Smooth muscle cell (in vitro differentiated cells): ENCODE measurements at regions not wholly inside any gene's neighbourhood (a gene's known extent, or its start where the extent isn't known, plus 50 kb on each side); places are given as distances from the start of the nearest gene placed in this dataset.

Experiments used
- DNase-seq: peaks from one replicate; lab custom pipeline; 2025; ENCODE audit not compliant: unreplicated experiment; lab: John Stamatoyannopoulos, UW
- H2AFZ ChIP-seq: fragments of 200-600 bp; sonication (generic); 2 replicates; pipeline ENCODE4 v1.6.0; 2016; ENCODE audit warnings: antibody characterized with exemption, low read depth, mild to moderate bottlenecking
- H3F3A ChIP-seq: fragments of 200-600 bp; sonication (generic); 2 replicates; pipeline ENCODE4 v1.6.0; 2017; ENCODE audit warnings: antibody characterized with exemption, low read depth
- H3K27ac ChIP-seq: fragments of 200-600 bp; sonication (generic); 2 replicates; pipeline ENCODE4 v1.5.1; 2016; ENCODE audit warnings: low read depth, mild to moderate bottlenecking
- H3K27me3 ChIP-seq: fragments of 200-600 bp; sonication (generic); 2 replicates; pipeline ENCODE4 v1.6.1; 2016; ENCODE audit warnings: low read depth, mild to moderate bottlenecking
- H3K36me3 ChIP-seq: fragments of 200-600 bp; sonication (generic); 2 replicates; pipeline ENCODE4 v1.5.1; 2016; ENCODE audit warnings: low read depth
- H3K4me1 ChIP-seq: fragments of 200-600 bp; sonication (generic); 2 replicates; pipeline ENCODE4 v1.5.1; 2016; ENCODE audit warnings: low read depth
- H3K4me2 ChIP-seq: fragments of 200-600 bp; sonication (generic); 2 replicates; pipeline ENCODE4 v1.6.0; 2016; ENCODE audit warnings: mild to moderate bottlenecking
- H3K4me3 ChIP-seq: fragments of 200-600 bp; sonication (generic); 2 replicates; pipeline ENCODE4 v1.5.1; 2016; ENCODE audit warnings: mild to moderate bottlenecking
- H3K79me2 ChIP-seq: fragments of 200-600 bp; sonication (generic); 2 replicates; pipeline ENCODE4 v1.6.0; 2016; ENCODE audit warnings: low read depth, mild to moderate bottlenecking
- H3K9ac ChIP-seq: fragments of 200-600 bp; sonication (generic); 2 replicates; pipeline ENCODE4 v1.6.0; 2016; ENCODE audit warnings: low read depth
- H3K9me3 ChIP-seq: fragments of 200-600 bp; sonication (generic); replicated peaks from 2 replicates; pipeline ENCODE4 v1.5.1; 2016; ENCODE audit warnings: low read depth
- H4K20me1 ChIP-seq: fragments of 200-600 bp; sonication (generic); 2 replicates; pipeline ENCODE4 v1.6.0; 2016; ENCODE audit warnings: low read depth
- WGBS: methylation state at CpG from one replicate; pipeline ENCODE4 v1.1.7; 2016; ENCODE audit warnings: low lambda C conversion rate; 5-methylcytosine and 5-hydroxymethylcytosine counted together
- TF ChIP-seq, protein P1 (sequence below): fragments of 200-600 bp; sonication (generic); IDR thresholded peaks from 2 replicates; pipeline ENCODE4 v1.5.1; 2017; ENCODE audit warnings: borderline replicate concordance, mild to moderate bottlenecking, antibody characterized with exemption; ENCODE audit not compliant: insufficient read depth, poor library complexity, severe bottlenecking

DNA sequence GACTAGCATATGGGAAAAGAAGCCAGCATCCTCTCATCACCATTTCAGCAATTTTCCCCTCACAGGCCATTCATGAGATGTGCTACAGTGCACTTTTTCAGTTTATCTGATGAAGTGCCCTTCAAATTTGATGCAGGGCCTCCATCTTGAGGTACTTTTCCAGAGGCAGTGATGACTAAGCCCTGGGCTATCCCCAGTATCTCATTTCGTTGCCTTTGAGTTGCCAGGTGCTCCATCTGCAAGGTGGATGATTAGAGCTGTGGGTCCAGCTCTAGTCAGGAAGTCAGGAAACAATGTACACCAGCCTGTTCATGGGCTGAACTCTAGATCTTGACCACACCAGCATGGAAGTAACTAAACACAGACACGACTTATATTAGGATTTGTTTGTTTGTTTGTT lies 425.2 kb downstream of the METTL4 start:
- DNase-seq = no peak
- Histone ChIP-seq H3K36me3 (no peaks in the 10 kb centered on the region), H3K4me2 (no peak overlapping the region), H3K27me3 (no peaks in the 10 kb centered on the region), H3K9ac (no peak overlapping the region), H3K9me3 (no peaks in the 10 kb centered on the region), H2AFZ (no peak overlapping the region), H3K4me3 (no peak overlapping the region), H3K27ac (no peak overlapping the region), H3F3A (no peaks in the 10 kb centered on the region), H3K79me2 (no peaks in the 10 kb centered on the region), H3K4me1 (no peaks in the 10 kb centered on the region), H4K20me1 (no peaks in the 10 kb centered on the region)
- TF ChIP-seq, protein P1, sequence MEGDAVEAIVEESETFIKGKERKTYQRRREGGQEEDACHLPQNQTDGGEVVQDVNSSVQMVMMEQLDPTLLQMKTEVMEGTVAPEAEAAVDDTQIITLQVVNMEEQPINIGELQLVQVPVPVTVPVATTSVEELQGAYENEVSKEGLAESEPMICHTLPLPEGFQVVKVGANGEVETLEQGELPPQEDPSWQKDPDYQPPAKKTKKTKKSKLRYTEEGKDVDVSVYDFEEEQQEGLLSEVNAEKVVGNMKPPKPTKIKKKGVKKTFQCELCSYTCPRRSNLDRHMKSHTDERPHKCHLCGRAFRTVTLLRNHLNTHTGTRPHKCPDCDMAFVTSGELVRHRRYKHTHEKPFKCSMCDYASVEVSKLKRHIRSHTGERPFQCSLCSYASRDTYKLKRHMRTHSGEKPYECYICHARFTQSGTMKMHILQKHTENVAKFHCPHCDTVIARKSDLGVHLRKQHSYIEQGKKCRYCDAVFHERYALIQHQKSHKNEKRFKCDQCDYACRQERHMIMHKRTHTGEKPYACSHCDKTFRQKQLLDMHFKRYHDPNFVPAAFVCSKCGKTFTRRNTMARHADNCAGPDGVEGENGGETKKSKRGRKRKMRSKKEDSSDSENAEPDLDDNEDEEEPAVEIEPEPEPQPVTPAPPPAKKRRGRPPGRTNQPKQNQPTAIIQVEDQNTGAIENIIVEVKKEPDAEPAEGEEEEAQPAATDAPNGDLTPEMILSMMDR = no peak
- 83% methylated on average over 2 of the region's 2 CpGs for WGBS

DNA sequence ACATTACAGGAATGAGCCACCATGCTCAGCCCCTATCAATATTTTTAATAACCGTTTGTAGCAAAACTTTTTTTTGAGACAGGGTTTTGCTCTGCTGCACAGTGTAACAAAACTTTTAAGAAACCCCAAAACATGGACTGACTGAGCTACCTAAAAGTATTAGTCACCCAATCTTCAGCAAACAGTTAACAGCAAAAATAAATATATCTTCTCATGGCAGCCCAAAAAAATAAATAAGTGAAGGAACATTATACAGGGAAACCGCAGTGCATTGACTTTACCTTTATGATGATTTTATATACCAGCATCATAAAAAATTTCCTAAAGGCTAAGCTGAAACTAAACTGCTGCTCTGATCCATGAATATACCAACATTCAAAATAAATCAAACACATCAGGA lies 424.6 kb downstream of the METTL4 start:
- H3K27ac ChIP-seq = no peak overlapping the region
- H3K79me2 ChIP-seq = no peaks in the 10 kb centered on the region
- WGBS = 91% methylated on average over 2 of the region's 2 CpGs
- no peaks in the 10 kb centered on the region for H3K4me1 ChIP-seq
- H3F3A ChIP-seq = no peaks in the 10 kb centered on the region
- H3K27me3 ChIP-seq = no peaks in the 10 kb centered on the region
- H3K36me3 ChIP-seq = no peaks in the 10 kb centered on the region
- DNase-seq = no peak
- no peaks in the 10 kb centered on the region for H3K9me3 ChIP-seq
- H3K9ac ChIP-seq = no peak overlapping the region
- peak overlapping the region; percentile 49 for H3K4me2 ChIP-seq
- no peaks in the 10 kb centered on the region for H4K20me1 ChIP-seq
- no peak overlapping the region for H2AFZ ChIP-seq
- no peak overlapping the region for H3K4me3 ChIP-seq
- TF ChIP-seq, protein P1 = no peak

DNA sequence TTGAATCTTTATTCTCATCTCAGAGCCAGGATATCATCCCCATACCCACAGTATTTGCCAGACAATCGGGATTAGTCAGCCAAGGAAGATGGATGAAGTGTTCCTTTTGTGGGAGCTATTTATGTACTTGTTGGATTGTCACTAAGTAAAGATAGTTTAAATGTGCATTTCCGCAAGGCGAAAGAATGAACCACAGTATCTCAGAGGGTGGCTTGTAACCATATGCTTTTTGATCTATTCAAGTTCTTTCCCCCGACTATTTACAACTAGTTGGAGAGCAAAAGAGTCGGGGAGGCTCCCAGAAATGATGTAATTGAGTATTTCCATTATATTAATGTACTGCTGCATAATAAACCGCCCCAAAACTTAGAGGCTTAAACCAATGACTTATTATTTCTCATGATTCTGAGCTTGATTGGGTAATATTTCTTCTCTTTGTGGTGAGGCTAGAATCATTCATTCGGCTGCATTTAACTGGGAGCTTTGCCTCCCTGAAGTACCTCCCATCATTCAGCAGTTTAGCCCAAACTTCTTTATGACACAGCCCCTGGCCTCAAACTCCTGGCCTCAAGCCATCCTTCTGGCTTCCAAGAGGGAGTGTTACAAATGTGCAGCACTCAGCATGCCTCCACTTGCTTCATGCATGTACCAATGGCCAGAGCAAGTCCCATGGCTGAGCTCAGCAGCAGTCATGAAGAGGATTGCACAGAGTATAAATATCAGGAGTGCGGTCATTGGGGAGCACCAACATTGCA lies 423.7 kb downstream of the METTL4 start:
- Histone ChIP-seq H2AFZ (peak overlapping the region; percentile 5), H3K27ac (no peak overlapping the region), H3K9me3 (no peaks in the 10 kb centered on the region), H3K36me3 (no peaks in the 10 kb centered on the region), H3K4me3 (no peak overlapping the region), H3K4me1 (no peaks in the 10 kb centered on the region), H3K9ac (no peak overlapping the region), H3K27me3 (no peaks in the 10 kb centered on the region), H3K79me2 (no peaks in the 10 kb centered on the region), H3F3A (no peaks in the 10 kb centered on the region), H4K20me1 (no peaks in the 10 kb centered on the region), H3K4me2 (peak overlapping the region; percentile 49)
- 39% methylated on average over 8 of the region's 8 CpGs for WGBS
- TF ChIP-seq, protein P1 = no peak
- DNase-seq = no peak

DNA sequence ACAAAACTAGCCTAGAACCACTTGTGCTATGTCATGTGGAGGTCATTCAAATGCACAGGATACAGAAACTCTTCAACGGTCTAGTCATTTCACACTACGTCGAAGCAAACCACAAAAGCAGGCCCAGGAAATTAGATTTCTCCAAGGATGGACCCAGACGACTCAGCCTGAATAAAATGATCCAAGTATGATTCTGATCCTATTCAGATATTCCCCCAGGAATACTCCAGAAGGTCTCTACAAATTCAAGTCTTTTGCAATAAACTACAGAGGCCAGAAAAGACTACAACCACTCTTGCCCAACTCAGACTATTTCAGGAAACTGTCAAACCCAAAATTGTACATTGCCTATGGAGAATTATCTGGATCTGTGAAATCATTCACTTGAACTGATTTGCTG lies 422.5 kb downstream of the METTL4 start:
- H2AFZ ChIP-seq = no peak overlapping the region
- no peaks in the 10 kb centered on the region for H4K20me1 ChIP-seq
- no peaks in the 10 kb centered on the region for H3K9me3 ChIP-seq
- TF ChIP-seq, protein P1 = no peak
- no peaks in the 10 kb centered on the region for H3K4me1 ChIP-seq
- WGBS = 87% methylated on average over 4 of the region's 4 CpGs
- no peak overlapping the region for H3K4me3 ChIP-seq
- no peaks in the 10 kb centered on the region for H3K36me3 ChIP-seq
- no peaks in the 10 kb centered on the region for H3F3A ChIP-seq
- no peak for DNase-seq
- H3K4me2 ChIP-seq = no peak overlapping the region
- H3K27ac ChIP-seq = no peak overlapping the region
- H3K27me3 ChIP-seq = no peaks in the 10 kb centered on the region
- H3K79me2 ChIP-seq = no peaks in the 10 kb centered on the region
- no peak overlapping the region for H3K9ac ChIP-seq
